HG03280 (cell line): ENCODE measurements at regions not wholly inside any gene's neighbourhood (a gene's known extent, or its start where the extent isn't known, plus 50 kb on each side); places are given as distances from the start of the nearest gene placed in this dataset.
"Not testable (repeated sequence)": the region's sequence is repeated elsewhere in the genome, so short reads cannot be mapped to it uniquely, and the experiment has no call there.

Experiments
- ATAC-seq: cut with Tn5 transposase; IDR thresholded peaks from one replicate; pipeline ENCODE4 v1.9.1; 2021; ENCODE audit warnings: mild to moderate bottlenecking, moderate library complexity; ENCODE audit not compliant: unreplicated experiment

- no peak for ATAC-seq
Observed at GRCh38 chr13:105762096-105762495, 773.4 kb downstream of the EFNB2 start.

GRCh38 chr13:105758918-105759860, 776.3 kb downstream of the EFNB2 start:
- ATAC-seq = no peak

- no peak for ATAC-seq
Observed at GRCh38 chr13:105740739-105741138, 794.7 kb downstream of the EFNB2 start.

- ATAC-seq = no peak
Observed at GRCh38 chr13:105737688-105738087, 797.8 kb downstream of the EFNB2 start.

- ATAC-seq = no peak
Observed at GRCh38 chr13:105735281-105735680, 800.2 kb downstream of the EFNB2 start.

- ATAC-seq = no peak
Observed at GRCh38 chr13:105732806-105733529, 802.5 kb downstream of the EFNB2 start.

GRCh38 chr13:105725887-105726286, 809.6 kb downstream of the EFNB2 start:
- ATAC-seq = no peak

- ATAC-seq = no peak
Observed at GRCh38 chr13:105721016-105721415, 814.4 kb downstream of the EFNB2 start.

GRCh38 chr13:105719859-105720258, 815.6 kb downstream of the EFNB2 start:
- ATAC-seq = no peak

- no peak for ATAC-seq
Observed at GRCh38 chr13:105709181-105709580, 826.3 kb downstream of the EFNB2 start.

- ATAC-seq = no peak
Observed at GRCh38 chr13:105703843-105704242, 831.6 kb downstream of the EFNB2 start.

- ATAC-seq = no peak
Observed at GRCh38 chr13:105702441-105702840, 833.0 kb downstream of the EFNB2 start.

- ATAC-seq = no peak
Observed at GRCh38 chr13:105692769-105693168, 842.7 kb downstream of the EFNB2 start.

GRCh38 chr13:105684216-105684615, 851.2 kb downstream of the EFNB2 start:
- ATAC-seq = no peak

GRCh38 chr13:105679838-105680237, 855.6 kb downstream of the EFNB2 start:
- no peak for ATAC-seq

GRCh38 chr13:105678072-105678471, 857.4 kb downstream of the EFNB2 start:
- ATAC-seq = no peak

- no peak for ATAC-seq
Observed at GRCh38 chr13:105672881-105673280, 862.6 kb downstream of the EFNB2 start.

- not testable (repeated sequence) for ATAC-seq
Observed at GRCh38 chr13:105671131-105671530, 864.3 kb downstream of the EFNB2 start.

GRCh38 chr13:105670179-105670990, 865.1 kb downstream of the EFNB2 start:
- no peak for ATAC-seq

- no peak for ATAC-seq
Observed at GRCh38 chr13:105665284-105665683, 870.2 kb downstream of the EFNB2 start.

- no peak for ATAC-seq
Observed at GRCh38 chr13:105663182-105663581, 872.3 kb downstream of the EFNB2 start.
